Dermis blood vessel endothelial cell (primary cell): ENCODE measurements at regions not wholly inside any gene's neighbourhood (a gene's known extent, or its start where the extent isn't known, plus 50 kb on each side); places are given as distances from the start of the nearest gene placed in this dataset.

Experiments
- DNase-seq: peaks from one replicate; pipeline ENCODE4 v3.0.0; 2010

GRCh38 chr5:163366757-163367156 lies 70.6 kb upstream of the CCNG1 start:
- no peak for DNase-seq

GRCh38 chr5:163369776-163370385 lies 67.5 kb upstream of the CCNG1 start:
- DNase-seq = no peak

DNA sequence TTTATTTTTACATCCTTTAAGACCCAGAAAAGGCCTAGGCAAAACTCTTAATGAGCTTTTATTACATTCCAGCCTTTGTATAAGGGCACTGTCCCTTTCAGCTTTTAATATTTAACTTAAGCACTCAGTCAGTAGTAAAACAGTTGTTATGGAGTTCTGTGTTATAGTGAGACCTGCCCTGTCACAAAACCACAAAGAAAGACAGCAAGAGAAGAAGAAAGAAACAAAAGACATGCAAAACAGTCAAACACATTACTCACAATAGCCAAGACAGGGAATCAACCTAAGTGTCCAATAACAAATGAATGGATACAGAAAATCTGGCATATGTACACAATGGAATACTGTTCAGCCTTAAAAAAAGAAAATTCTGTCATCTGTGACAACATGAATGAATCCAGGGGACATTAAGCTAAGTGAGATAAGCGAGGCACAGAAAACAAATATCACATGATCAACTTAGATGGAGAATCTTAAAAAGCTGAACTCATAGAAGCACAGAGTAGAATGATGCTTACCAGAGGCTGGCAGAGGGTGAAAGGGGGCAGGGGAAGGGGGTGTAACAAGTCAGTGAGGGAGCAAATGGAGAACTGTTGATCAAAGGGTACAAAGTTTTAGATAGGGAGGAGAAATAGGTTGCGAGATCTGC lies 63.8 kb upstream of the CCNG1 start:
- no peak for DNase-seq

GRCh38 chr5:163377982-163378381 lies 59.4 kb upstream of the CCNG1 start:
- no peak for DNase-seq

GRCh38 chr5:163379298-163380155 lies 57.9 kb upstream of the CCNG1 start:
- DNase-seq = peak; percentile 52

DNA sequence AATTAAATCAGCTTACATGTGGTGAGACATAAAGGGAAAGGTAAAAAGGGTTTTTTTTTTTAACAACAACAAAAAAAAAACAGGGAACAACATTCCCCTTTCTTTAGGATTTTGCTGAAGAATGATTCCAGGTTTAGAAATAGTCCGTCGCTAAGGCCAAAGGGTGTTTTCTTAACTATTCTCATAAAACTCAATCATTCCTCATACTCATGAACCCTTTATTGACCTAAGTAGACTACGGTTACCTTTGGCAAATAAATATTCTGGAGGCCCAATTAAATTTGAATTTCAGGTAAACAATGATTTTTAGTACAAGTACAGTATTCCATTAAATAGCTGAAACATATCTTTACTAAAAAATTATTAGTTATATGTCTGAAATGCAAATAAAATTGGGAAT lies 55.6 kb upstream of the CCNG1 start:
- DNase-seq = no peak

DNA sequence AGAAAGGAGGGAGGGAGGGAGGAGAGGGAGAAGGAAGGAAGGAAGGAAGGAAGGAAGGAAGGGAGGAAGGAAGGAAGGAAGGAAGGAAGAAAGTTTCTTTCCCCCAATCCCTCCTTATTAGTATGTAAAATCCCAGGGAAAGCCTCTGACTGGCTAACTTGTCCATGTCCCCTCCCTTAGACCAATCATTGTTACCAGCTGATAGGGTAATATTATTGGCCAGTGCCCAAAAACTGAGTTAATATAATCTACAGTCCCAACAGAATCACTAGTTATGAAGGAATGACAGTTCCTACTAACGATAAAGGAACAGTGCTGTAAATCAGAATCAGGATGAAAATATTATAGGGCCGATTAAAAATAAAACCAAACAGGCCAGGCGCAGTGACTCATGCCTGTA lies 53.6 kb upstream of the CCNG1 start:
- DNase-seq = no peak

DNA sequence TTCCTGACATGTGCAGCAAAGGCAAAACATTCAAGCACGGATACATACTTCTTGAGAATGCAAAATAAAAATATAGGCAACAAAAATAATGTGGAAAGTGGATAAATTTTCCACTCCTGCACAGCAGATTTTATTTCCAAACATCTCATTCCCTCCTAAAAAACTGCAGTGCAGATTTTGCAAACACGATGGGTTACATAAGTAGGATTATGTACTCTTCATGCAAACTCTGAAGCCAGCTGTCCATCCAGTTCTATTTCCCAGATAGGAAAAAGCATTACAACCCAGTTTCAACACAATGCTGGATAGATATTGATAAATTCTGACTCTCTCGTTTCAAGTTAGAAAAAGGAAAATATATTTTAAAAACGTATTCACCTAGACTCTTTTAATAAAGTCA lies 52.7 kb upstream of the CCNG1 start:
- DNase-seq = no peak

DNA sequence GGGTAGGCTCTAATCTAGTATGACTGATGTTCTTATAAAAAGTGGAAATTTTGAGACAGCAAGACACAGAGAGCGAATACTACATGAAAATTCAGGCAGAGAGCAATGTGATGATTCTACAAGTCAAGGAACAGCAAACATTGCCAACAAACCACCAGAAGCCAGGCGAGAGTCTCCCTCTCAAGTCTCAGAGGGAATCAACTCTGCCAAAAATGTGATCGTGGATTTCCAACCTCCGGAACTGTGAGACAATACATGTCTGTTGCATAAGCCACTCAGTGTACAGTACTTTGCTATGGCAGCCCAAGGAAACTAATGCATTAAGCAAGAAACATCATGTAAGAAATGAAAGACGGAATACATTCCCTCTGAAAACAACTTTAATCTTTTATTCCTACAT lies 52.1 kb upstream of the CCNG1 start:
- DNase-seq = no peak

GRCh38 chr5:163385824-163386223 lies 51.6 kb upstream of the CCNG1 start:
- no peak for DNase-seq

- no peak for DNase-seq
These were observed 51.0 kb upstream of the CCNG1 start for GRCh38 chr5:163386352-163386751.

GRCh38 chr5:163387589-163388343 lies 49.6 kb upstream of the CCNG1 start:
- no peak for DNase-seq
